Neuron (in vitro differentiated cells): ENCODE measurements at regions not wholly inside any gene's neighbourhood (a gene's known extent, or its start where the extent isn't known, plus 50 kb on each side); places are given as distances from the start of the nearest gene placed in this dataset.
"Not testable (repeated sequence)": the region's sequence is repeated elsewhere in the genome, so short reads cannot be mapped to it uniquely, and the experiment has no call there.

Source experiments
- H2AFZ ChIP-seq: one replicate; pipeline ENCODE4 v1.6.1; 2013; ENCODE audit warnings: low read depth, mild to moderate bottlenecking, inconsistent platforms, low read length, moderate library complexity
- H3K27me3 ChIP-seq: one replicate; pipeline ENCODE4 v1.6.1; 2013; ENCODE audit warnings: low read length; ENCODE audit not compliant: insufficient read depth
- H3K36me3 ChIP-seq: one replicate; pipeline ENCODE4 v1.6.1; 2013; ENCODE audit warnings: low read length; ENCODE audit not compliant: insufficient read depth
- H3K4me1 ChIP-seq: one replicate; pipeline ENCODE4 v1.6.1; 2013; ENCODE audit warnings: low read length; ENCODE audit not compliant: insufficient read depth
- H3K4me3 ChIP-seq: 2 replicates; pipeline ENCODE4 v1.5.1; 2013; ENCODE audit warnings: mild to moderate bottlenecking, low read length, moderate library complexity
- H3K9me3 ChIP-seq: one replicate; pipeline ENCODE4 v1.6.1; 2013; ENCODE audit warnings: low read length

DNA sequence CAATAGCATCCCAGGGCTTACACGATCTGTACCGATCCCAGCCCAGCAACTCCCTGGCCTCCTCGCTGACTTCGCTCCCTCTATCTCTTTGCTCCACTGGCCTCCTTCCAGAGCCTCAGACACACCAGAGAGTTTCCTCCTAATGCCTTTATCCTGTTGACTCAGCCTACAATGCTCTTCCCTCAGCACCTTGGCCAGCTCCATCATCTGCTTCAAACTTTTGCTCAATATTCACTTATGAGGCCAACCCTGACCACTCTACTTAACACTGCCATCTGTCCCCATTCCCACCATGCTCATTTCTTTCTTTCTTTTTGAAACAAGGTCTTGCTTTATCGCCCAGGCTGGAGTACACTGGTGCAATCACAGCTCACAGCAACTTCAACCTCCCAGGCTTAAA is 180.9 kb downstream of the CEP170 start:
- not testable (repeated sequence) for H3K36me3 ChIP-seq

DNA sequence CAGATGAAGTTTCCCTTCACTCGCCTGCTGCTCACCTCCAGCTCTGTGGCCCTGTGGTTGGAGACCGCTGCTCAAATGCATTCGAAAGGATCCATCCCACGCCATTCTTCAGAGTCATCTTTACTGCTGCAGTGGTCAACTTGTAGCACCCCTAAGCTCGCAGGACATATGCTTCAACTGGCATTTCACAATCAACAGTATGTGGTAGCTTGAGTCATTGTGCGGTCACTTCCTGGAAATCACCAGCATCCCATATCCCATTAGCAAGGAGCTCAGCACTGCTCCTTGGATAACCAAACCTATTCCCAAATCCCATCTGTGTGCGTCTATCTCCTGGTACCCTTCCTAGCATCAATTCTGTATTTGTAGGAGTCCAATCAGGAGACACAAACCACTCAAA is 188.0 kb downstream of the CEP170 start:
- H3K9me3 ChIP-seq, H2AFZ ChIP-seq, H3K27me3 ChIP-seq, H3K4me3 ChIP-seq, H3K4me1 ChIP-seq, H3K36me3 ChIP-seq: not testable (repeated sequence)

More for the DNA sequence above, 180.9 kb downstream of the CEP170 start:
- not testable (repeated sequence) for H3K27me3 ChIP-seq, H2AFZ ChIP-seq, H3K4me1 ChIP-seq, H3K4me3 ChIP-seq, H3K9me3 ChIP-seq

DNA sequence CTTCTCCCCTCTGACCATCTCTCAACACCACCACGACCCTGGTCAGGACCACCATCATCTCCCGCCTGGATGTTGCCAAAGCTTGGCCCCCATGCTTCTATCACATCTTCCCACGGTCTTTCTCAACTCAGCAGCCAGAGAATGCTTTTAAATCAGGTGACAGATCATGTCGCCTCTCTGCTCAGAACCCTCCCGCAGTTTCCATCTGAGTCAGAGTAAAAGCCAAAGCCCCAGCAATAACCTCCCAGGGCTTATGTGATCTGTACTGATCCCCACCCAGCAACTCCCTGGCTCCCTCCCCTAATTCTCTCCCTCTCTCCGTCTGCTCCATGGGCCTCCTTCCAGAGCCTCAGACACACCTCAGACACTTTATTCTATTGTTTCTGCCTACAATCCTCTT is 193.1 kb downstream of the CEP170 start:
- not testable (repeated sequence) for H3K27me3 ChIP-seq, H3K4me3 ChIP-seq, H3K9me3 ChIP-seq, H3K36me3 ChIP-seq, H3K4me1 ChIP-seq, H2AFZ ChIP-seq

DNA sequence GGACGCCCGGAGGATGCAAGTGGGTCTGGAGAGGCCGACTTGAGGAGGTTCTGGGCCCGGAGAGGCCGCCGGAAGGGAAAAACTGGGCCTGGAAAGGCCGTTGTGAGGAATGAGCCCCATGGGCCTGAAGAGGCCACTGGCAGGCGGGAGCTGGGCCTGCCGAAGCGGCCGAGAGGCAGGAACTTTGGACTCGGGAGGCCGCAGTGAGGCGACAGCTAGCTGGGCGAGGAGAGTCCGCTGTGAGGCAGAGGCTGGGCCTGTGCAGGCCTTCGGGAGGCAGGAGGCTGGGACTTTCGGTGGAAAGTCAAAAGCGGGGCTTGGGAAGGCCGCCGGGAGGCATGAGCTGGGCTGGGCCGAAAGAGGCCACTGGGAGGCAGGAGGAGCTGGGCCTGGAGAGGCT is 199.6 kb downstream of the CEP170 start:
- not testable (repeated sequence) for H3K27me3 ChIP-seq, H3K36me3 ChIP-seq, H2AFZ ChIP-seq, H3K9me3 ChIP-seq, H3K4me3 ChIP-seq, H3K4me1 ChIP-seq

DNA sequence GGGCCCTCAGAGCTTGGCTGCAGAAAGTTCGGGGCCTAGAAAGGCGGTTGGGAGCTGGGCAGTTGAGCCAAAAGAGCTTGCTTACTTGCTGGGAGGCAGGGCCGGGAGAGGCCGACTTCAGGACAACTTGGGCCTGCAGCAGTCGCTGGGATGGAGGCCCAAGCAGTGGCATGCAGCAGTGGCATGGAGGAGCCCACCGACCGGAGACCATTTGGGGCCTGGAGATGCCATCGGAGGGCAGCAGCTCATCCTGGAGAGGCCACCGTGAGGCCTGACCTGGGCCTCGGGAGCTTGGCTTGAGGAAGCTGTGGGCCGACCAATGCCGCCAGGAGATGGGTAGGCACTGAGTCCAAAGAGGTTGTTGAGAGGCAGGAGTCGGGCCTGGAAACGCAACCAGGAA is 200.0 kb downstream of the CEP170 start:
- not testable (repeated sequence) for H3K36me3 ChIP-seq, H3K4me3 ChIP-seq, H3K27me3 ChIP-seq, H3K4me1 ChIP-seq, H3K9me3 ChIP-seq, H2AFZ ChIP-seq

DNA sequence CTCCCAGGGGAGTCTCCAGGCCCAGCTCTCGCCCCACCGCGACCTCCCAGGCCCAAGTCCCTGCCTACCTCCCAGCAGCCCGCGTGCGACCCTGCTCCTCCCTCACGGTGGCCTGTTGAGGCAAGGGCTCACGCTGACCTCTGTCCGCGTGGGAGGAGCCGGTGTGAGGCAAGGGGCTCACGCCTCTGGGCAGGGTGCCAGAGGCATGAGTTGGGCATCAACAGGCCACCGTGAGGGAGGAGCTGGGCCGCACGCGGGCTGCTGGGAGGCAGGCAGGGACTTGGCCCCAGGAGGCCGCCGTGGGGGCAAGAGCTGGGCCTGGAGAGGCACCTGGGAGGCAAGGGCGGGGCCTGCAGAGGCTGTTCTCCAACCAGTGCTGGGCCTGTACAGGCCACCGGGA is 200.4 kb downstream of the CEP170 start:
- not testable (repeated sequence) for H2AFZ ChIP-seq, H3K4me3 ChIP-seq, H3K9me3 ChIP-seq, H3K27me3 ChIP-seq, H3K36me3 ChIP-seq, H3K4me1 ChIP-seq

DNA sequence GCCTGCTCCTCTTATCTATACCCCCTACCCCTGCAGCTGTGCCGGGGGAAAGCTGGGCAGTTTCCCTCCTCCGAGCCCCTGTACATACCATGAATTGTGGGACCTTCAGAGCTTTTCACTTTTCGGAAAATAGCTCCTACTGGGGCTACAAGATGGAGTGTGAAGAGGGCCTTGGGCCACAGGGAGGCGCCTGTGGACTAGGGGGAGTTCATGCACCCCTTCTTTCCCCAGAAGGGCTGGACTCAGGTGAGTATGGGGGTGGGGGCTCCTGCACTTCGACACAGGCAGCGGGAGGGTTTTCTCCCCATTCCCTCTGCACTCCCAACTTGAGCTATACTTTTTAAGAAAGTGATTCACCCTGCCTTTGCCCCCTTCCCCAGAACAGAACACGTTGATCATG is 202.0 kb downstream of the CEP170 start:
- not testable (repeated sequence) for H2AFZ ChIP-seq, H3K36me3 ChIP-seq, H3K27me3 ChIP-seq, H3K9me3 ChIP-seq, H3K4me3 ChIP-seq, H3K4me1 ChIP-seq

DNA sequence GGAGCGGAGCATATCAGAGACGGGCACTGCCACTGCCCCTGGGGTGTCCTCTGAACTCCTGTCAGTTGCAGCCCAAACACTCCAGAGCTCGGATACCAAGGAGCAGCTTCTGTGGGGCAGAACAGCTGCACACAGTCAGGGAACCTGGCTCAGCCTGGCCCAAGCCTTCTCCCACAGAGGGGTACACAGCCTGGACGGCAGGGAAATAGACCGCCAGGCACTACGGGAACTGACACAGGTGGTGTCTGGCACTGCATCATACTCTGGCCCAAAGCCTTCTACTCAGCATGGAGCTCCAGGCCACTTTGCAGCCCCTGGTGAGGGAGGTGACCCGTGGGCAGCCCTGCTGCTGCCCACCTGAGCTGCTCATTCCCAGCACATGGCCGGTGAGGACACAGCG is 204.5 kb downstream of the CEP170 start:
- H3K4me3 ChIP-seq, H3K27me3 ChIP-seq, H2AFZ ChIP-seq, H3K36me3 ChIP-seq, H3K9me3 ChIP-seq, H3K4me1 ChIP-seq: not testable (repeated sequence)

DNA sequence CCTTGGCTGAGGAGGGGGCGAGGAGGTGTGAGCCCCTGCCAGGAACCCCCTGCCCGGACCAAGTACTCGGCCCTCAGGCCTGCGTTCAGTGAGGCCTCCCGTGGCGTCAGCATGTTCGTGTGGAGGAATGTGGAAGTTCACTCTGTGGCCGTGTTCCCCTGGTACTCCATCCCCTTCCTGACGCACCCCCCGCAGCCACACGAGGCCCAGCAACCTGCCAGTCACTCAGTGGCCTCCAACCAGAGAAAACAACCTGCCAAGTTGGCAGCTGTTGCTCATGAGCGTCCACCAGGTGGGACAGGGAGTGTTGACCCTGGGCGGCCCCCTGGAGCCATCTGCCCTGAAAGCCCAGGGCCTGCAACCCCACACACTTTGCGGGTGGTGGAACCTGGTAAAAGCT is 205.4 kb downstream of the CEP170 start:
- H3K4me1 ChIP-seq, H3K27me3 ChIP-seq, H2AFZ ChIP-seq, H3K4me3 ChIP-seq, H3K9me3 ChIP-seq, H3K36me3 ChIP-seq: not testable (repeated sequence)

DNA sequence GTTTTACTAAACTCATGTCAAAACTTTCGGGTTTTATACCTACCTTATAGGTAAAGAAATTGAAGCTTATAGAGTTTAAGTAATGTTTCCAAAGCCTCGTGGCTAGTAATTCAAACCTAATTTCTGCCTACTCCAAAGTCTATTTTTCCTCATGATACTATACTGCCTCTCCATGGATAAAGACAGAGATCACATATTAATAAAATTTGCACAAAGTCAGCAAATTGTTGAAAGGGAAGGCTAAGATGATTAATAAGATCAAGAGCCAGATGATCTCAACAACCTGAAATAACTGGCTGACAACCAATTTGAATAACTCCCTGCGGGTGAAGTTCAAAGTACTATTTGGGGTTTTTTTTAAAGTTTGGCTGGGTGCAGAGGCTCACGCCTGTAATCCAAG is 233.7 kb downstream of the CEP170 start:
- not testable (repeated sequence) for H2AFZ ChIP-seq, H3K4me1 ChIP-seq, H3K27me3 ChIP-seq, H3K4me3 ChIP-seq, H3K9me3 ChIP-seq, H3K36me3 ChIP-seq

DNA sequence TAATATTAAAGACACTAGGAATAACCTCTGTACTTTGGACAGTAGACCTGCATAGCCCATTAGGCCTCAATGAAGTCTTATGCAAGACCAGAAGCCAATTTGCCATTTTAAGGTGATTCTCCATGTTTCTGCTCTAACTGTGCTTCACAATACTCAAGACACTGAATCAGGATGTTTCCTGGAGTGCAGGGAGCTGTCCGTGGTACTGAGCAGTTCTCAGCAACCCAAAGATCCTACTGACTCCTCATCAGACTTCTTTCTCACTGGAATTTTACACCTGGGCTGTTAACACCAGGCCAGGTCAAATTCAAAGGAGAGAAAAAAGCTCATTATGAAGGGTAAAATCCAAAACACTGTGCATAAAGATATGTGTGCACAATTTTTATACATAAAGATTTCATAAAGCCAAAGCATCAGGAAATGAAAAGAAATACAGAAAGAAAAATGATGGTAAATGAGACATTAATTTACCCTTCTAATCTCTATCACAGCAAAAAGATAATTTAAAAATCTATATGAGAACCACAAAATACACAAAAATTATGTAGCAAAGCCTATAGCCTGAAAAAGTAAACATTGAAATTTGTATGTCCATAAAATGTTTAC is 235.9 kb downstream of the CEP170 start:
- not testable (repeated sequence) for H3K4me1 ChIP-seq, H3K9me3 ChIP-seq, H3K4me3 ChIP-seq, H3K27me3 ChIP-seq, H2AFZ ChIP-seq, H3K36me3 ChIP-seq

DNA sequence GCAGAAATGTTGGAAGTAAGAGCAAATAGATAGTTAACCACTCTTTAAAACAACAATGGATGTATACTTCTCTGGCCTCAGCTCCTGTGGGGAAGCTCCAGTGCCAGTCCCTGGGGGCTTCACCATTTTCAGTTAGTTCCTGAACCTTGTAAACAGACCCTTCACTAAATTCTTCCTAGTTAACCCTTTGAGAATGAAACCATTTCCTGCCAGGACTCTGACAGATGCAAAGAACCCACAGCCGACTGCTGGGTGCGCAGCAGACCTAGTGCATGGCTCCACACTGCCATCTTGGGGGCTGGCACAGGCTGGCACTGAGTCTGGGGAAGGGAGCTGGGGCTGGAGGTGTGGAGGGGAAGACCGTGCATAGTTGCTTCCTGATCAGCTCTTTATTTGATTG is 244.4 kb downstream of the CEP170 start:
- H3K4me3 ChIP-seq, H3K9me3 ChIP-seq, H3K27me3 ChIP-seq, H2AFZ ChIP-seq, H3K4me1 ChIP-seq, H3K36me3 ChIP-seq: not testable (repeated sequence)

DNA sequence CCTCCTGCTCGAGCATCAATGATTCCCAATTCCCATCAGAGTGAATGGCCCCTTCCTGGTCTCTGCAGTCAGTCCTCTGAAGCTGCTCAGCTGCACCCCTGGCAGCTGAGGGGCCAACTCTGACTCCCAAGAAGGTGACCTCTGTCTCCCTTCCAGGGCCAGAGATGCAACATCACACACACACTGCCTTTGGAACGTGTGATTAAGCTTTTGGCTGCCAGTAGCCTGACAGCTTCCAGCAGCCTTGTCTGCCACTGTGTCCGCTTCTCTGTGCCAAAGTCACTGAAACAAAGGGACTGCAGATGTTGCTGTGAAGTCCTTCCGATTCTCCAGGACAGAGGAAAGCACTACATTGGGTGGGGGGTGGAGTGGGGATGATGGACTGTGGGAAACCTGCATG is 254.1 kb downstream of the CEP170 start:
- H2AFZ ChIP-seq, H3K9me3 ChIP-seq: not testable (repeated sequence)

DNA sequence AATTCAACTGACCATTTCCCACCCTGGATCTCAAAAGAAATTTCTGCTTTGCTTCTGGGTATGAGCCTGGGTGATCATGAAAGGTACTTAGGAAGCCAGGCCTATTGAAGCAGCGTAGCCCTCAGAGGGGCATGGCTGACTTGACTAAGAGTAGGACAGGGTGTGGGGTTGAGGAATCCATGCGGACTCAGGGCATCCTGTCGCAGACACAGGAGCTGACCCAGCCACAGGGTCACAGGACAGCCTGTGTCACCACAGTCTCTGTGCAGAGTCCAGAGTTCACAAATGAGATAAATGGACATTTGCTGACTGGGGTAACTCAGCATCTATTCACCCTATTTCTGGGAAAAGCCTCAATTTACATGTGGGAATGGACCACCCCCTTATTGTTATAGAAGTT is 262.3 kb downstream of the CEP170 start:
- not testable (repeated sequence) for H3K36me3 ChIP-seq, H3K27me3 ChIP-seq, H3K4me1 ChIP-seq, H3K4me3 ChIP-seq, H3K9me3 ChIP-seq, H2AFZ ChIP-seq

More for the DNA sequence above, 254.1 kb downstream of the CEP170 start:
- not testable (repeated sequence) for H3K4me1 ChIP-seq, H3K27me3 ChIP-seq, H3K36me3 ChIP-seq, H3K4me3 ChIP-seq

DNA sequence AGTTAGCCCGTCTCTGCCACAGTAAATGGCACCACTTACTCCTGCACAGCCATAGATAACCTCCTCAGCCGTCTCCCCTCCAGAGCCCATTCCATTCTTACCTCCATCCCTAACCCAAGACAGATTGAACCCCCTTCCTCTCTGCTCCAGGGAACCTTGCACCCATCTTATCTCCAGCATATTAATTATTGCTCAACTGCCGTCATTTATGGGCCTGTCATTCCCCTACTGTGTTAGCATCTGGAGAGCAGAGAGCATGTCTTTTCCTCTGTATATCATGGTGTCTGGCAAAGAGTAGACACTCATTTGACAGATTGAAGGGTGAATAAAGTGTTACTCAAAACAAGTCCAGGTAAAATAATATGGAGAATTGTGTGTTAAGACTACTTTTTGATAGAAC is 270.0 kb downstream of the CEP170 start:
- H3K4me1 ChIP-seq, H3K4me3 ChIP-seq, H3K36me3 ChIP-seq, H3K9me3 ChIP-seq, H2AFZ ChIP-seq, H3K27me3 ChIP-seq: not testable (repeated sequence)
